CD8-positive, alpha-beta memory T cell (primary cell): ENCODE measurements at regions not wholly inside any gene's neighbourhood (a gene's known extent, or its start where the extent isn't known, plus 50 kb on each side); places are given as distances from the start of the nearest gene placed in this dataset.
A peak's percentile ranks its signal among the peaks of the same experiment; 100 is the strongest.
"Not testable (repeated sequence)": the region's sequence is repeated elsewhere in the genome, so short reads cannot be mapped to it uniquely, and the experiment has no call there.

Experiments used
- CTCF ChIA-PET: fragments of 350-600 bp; sonication (Branson Sonifier 250); formaldehyde crosslinking; loops from one replicate; lab custom pipeline; 2021; ENCODE audit warnings: antibody characterized with exemption; lab: Charles Lee
- POLR2A ChIA-PET: fragments of 350-600 bp; sonication (Branson Sonifier 250); formaldehyde crosslinking; loops from one replicate; lab custom pipeline; 2021; ENCODE audit warnings: antibody characterized with exemption; lab: Charles Lee
- DNase-seq, 5 donors: peaks; one replicate each; pipeline versions ENCODE4 v3.0.0 to v3.0.0-alpha.2; 2020 to 2022; ENCODE audit warnings: mixed read lengths in 1 of 5
- H3K27ac ChIP-seq: one replicate; pipeline ENCODE4 v1.7.0; 2013; ENCODE audit warnings: low read depth, mild to moderate bottlenecking, low read length, moderate library complexity
- H3K27me3 ChIP-seq: 2 replicates; pipeline ENCODE4 v1.7.0; 2013; ENCODE audit warnings: low read length, mild to moderate bottlenecking; ENCODE audit not compliant: insufficient read depth, poor library complexity, severe bottlenecking
- H3K36me3 ChIP-seq: 2 replicates; pipeline ENCODE4 v1.7.0; 2013; ENCODE audit warnings: mild to moderate bottlenecking, low read length, moderate library complexity; ENCODE audit not compliant: insufficient read depth
- H3K4me1 ChIP-seq: 2 replicates; pipeline ENCODE4 v1.7.0; 2013; ENCODE audit warnings: mild to moderate bottlenecking, low read length, moderate library complexity; ENCODE audit not compliant: insufficient read depth
- H3K4me3 ChIP-seq: 2 replicates; pipeline ENCODE4 v1.7.0; 2013; ENCODE audit warnings: mild to moderate bottlenecking, low read length
- H3K9me3 ChIP-seq: 2 replicates; pipeline ENCODE4 v1.7.0; 2013; ENCODE audit warnings: mild to moderate bottlenecking, low read length
- H3K27ac Mint-ChIP-seq, 8 donors: one replicate each; pipeline ENCODE4 v1.8.0; 2020 to 2021; ENCODE audit warnings: mixed read lengths in 8 of 8, mild to moderate bottlenecking in 6 of 8, inconsistent platforms in 3 of 8, moderate library complexity in 3 of 8
- H3K27me3 Mint-ChIP-seq, 2 donors: one replicate each; pipeline ENCODE4 v1.8.0; 2020 to 2021; ENCODE audit warnings: mixed read lengths in 2 of 2, mild to moderate bottlenecking in 1 of 2, moderate library complexity in 1 of 2
- H3K36me3 Mint-ChIP-seq, 3 donors: one replicate each; pipeline ENCODE4 v1.8.0; 2020 to 2021; ENCODE audit warnings: mixed read lengths in 3 of 3, inconsistent platforms in 1 of 3, mild to moderate bottlenecking in 1 of 3
- H3K4me1 Mint-ChIP-seq, 3 donors: one replicate each; pipeline ENCODE4 v1.8.0; 2020 to 2021; ENCODE audit warnings: mixed read lengths in 3 of 3, inconsistent platforms in 1 of 3, mild to moderate bottlenecking in 1 of 3
- H3K4me3 Mint-ChIP-seq, 7 donors: one replicate each; pipeline ENCODE4 v1.8.0; 2020 to 2021; ENCODE audit warnings: mixed read lengths in 7 of 7, mild to moderate bottlenecking in 6 of 7, moderate library complexity in 4 of 7, inconsistent platforms in 2 of 7
- H3K9me3 Mint-ChIP-seq, 5 donors: one replicate each; pipeline ENCODE4 v1.8.0; 2020 to 2022; ENCODE audit warnings: mixed read lengths in 5 of 5, mild to moderate bottlenecking in 3 of 5, moderate library complexity in 2 of 5, inconsistent platforms in 1 of 5

DNA sequence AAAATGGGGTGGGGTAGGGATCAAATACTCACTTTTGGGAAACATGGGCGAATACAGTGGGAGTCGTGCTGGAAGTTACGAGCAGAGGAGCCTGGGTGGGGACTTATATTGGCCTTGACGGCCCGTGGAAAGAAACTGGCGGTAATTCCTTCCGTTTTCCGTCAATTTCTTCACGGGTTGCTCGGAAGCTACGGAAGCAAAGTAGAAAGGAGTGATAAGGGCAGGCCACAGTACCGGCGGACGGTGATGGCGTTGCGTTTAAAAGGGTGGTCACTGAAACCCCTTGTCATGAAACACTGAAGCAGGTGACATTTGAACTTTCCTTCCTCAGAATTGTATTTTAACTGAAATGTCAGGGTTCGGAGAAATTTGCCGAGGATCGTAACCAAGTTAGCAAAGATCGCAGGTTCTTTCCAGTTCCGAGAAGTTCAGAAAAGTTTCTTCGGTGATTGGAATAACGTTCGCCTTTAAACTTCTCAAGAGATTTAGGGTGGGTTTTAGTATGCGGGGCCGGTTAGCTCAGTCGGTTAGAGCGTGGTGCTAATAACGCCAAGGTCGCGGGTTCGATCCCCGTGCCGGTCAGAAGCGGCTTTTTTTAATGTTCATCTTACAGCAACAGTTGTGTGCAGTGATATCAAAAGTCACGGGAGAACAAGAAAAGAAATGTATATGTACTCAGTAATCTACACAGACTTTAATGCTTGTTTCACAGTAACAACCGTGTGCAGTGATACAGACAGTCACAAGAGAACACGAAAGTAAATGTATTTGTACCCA is 482.5 kb downstream of the PRIM2 start:
- H3K27me3 ChIP-seq, DNase-seq, H3K4me1 ChIP-seq, CTCF ChIA-PET, H3K36me3 Mint-ChIP-seq, H3K27ac ChIP-seq, H3K27ac Mint-ChIP-seq, POLR2A ChIA-PET, H3K36me3 ChIP-seq, H3K4me1 Mint-ChIP-seq, H3K4me3 ChIP-seq, H3K9me3 ChIP-seq: not testable (repeated sequence)
- peaks cover 0 to 17% (median 11%) of the 10 kb centered on the region in 5 donors for H3K9me3 Mint-ChIP-seq
- peak overlapping the region in 2 of 7 donors; percentile 40 to 41 for H3K4me3 Mint-ChIP-seq
- peaks cover 10 to 23% of the 10 kb centered on the region in 2 donors for H3K27me3 Mint-ChIP-seq

DNA sequence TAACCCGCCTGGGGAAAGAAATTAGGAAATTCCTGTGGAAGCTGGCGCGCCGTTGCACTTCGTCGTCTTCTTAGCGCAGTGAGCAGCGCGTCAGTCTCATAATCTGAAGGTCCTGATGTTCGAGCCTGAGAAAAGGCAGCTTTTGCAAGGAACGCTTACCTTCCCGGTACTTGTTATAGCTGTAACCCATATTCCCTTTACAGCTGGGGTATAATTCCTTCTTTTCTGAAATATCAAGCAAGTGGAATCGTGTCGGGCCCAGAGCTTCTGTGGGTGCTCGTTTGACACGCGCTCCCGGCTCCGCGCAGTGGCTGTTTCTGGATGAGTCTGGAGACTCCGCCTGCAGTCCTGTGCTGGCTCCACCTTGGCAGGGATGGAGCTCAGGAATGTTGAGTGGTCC is 491.2 kb downstream of the PRIM2 start:
- H3K36me3 Mint-ChIP-seq, H3K4me1 ChIP-seq, H3K4me3 Mint-ChIP-seq, H3K4me1 Mint-ChIP-seq, H3K27me3 ChIP-seq, CTCF ChIA-PET, H3K9me3 Mint-ChIP-seq, H3K27ac Mint-ChIP-seq, H3K9me3 ChIP-seq, POLR2A ChIA-PET, DNase-seq, H3K4me3 ChIP-seq, H3K27ac ChIP-seq, H3K36me3 ChIP-seq: not testable (repeated sequence)
- H3K27me3 Mint-ChIP-seq: peaks cover 0 to 32% of the 10 kb centered on the region in 2 donors

DNA sequence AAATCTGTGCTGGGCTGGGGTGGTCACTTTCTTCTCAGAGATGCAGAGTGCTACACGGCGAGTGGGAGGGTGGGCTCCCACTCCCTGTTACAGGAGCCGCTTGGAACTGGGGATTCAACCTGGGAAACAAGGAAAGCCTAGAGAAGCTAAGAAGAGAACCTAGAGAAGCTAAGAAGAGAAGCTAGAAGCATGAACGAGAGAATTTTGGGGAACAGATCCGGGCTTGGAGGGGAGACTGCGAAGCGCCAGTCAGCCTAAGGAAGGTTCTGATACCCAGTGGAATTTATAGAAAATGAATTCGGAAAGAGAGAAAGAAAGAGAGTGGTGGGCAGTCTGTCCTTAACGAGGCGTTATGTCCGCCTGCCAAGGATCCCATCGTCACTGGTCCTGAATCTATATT is 492.0 kb downstream of the PRIM2 start:
- peaks cover 0 to 32% of the 10 kb centered on the region in 2 donors for H3K27me3 Mint-ChIP-seq
- H3K27ac Mint-ChIP-seq, POLR2A ChIA-PET, H3K4me1 Mint-ChIP-seq, DNase-seq, H3K27me3 ChIP-seq, H3K4me3 ChIP-seq, H3K27ac ChIP-seq, H3K36me3 Mint-ChIP-seq, H3K4me1 ChIP-seq, H3K9me3 Mint-ChIP-seq, CTCF ChIA-PET, H3K4me3 Mint-ChIP-seq, H3K9me3 ChIP-seq, H3K36me3 ChIP-seq: not testable (repeated sequence)

DNA sequence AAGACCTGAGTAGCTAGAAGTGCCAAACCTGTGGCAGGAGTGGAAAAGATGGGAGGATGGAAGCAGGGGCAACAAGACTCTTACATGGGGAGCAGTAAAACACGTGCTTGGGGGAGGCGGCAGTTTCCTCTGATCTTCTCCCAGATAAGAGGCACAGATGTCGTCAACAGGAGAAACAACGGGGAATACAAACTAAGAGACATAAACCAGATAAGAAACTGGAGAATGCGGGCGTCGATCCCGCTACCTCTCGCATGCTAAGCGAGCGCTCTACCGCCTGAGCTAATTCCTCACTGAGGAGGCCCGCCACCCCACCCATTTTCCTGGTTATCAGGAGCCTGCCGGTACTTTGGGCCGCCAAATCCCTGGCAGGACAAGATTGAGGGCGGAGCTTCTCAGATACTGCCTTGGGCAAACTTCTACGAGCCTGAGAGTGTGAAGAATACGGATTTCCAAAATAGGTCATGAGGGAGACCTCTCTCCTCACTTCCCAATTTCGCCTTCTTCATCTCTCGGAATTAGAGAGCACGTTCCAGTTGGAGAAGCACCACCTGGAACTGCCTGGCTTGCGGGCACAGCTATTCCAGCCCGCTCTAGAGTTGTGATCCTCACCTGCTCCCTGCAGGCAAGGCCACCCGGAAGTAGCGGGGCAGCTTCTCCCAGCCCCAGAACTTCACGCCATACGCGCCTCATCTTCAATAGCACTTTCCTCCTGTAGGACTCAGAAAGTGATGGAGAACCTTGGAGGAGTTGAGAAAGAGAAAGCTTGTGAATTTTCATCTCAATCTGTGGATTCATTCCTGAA is 496.0 kb downstream of the PRIM2 start:
- H3K4me3 ChIP-seq, H3K9me3 ChIP-seq, H3K9me3 Mint-ChIP-seq, H3K27ac Mint-ChIP-seq, DNase-seq, CTCF ChIA-PET, H3K36me3 Mint-ChIP-seq, POLR2A ChIA-PET, H3K27me3 ChIP-seq, H3K4me1 ChIP-seq, H3K27ac ChIP-seq, H3K4me1 Mint-ChIP-seq, H3K36me3 ChIP-seq: not testable (repeated sequence)
- Mint-ChIP-seq H3K27me3 (peaks cover 0 to 36% of the 10 kb centered on the region in 2 donors), H3K4me3 (peak overlapping the region in 2 of 7 donors; percentile 9 to 28)

DNA sequence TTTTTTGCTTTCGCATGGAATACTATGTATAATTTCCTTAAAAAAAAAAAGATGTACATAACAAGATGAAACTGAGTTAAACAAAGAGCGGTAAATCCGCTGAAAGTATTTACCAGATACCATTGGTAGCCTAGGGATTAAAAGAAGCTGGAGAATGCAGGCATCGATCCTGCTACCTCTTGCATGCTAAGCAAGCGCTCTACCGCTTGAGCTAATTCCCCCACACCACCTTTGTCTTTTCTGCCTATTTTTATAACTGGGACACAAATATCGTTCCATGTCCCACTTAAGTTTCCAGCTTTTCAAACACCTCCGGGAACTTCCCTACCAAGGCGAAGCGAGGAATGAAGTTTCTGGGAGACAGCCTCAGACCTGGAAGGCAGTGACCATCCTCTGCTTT is 498.4 kb downstream of the PRIM2 start:
- H3K4me1 Mint-ChIP-seq, DNase-seq, H3K36me3 ChIP-seq, H3K4me1 ChIP-seq, H3K36me3 Mint-ChIP-seq, H3K9me3 Mint-ChIP-seq, H3K9me3 ChIP-seq, CTCF ChIA-PET, H3K4me3 Mint-ChIP-seq, H3K4me3 ChIP-seq, H3K27ac Mint-ChIP-seq, H3K27ac ChIP-seq, H3K27me3 ChIP-seq, POLR2A ChIA-PET: not testable (repeated sequence)
- peaks cover 0 to 22% of the 10 kb centered on the region in 2 donors for H3K27me3 Mint-ChIP-seq

DNA sequence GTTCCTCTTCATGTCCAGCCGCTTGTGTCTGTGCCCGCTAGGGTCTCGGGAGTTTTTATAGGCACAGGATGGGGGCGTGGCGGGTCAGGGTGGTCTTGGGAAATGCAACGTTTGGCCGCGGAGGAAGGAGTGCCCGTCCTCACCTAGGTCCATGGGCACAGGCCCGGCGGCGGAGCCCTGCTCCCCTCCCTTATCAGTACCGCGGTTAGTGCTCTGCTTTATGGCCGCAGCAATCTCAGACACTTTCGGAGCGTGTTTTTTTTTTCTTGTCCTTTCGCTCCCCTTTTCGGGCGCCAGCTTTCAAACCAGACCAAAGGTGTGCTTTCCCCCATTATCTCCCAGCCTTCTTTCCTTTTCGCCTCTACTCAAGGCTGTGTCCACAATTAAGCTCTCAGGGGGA is 503.9 kb downstream of the PRIM2 start:
- H3K27ac ChIP-seq, H3K4me1 ChIP-seq, H3K4me3 ChIP-seq, H3K27me3 ChIP-seq, H3K4me1 Mint-ChIP-seq, H3K36me3 Mint-ChIP-seq, POLR2A ChIA-PET, H3K36me3 ChIP-seq, H3K4me3 Mint-ChIP-seq, H3K9me3 Mint-ChIP-seq, CTCF ChIA-PET, H3K27ac Mint-ChIP-seq, H3K9me3 ChIP-seq, DNase-seq: not testable (repeated sequence)
- peaks cover 19 to 38% of the 10 kb centered on the region in 2 donors for H3K27me3 Mint-ChIP-seq

DNA sequence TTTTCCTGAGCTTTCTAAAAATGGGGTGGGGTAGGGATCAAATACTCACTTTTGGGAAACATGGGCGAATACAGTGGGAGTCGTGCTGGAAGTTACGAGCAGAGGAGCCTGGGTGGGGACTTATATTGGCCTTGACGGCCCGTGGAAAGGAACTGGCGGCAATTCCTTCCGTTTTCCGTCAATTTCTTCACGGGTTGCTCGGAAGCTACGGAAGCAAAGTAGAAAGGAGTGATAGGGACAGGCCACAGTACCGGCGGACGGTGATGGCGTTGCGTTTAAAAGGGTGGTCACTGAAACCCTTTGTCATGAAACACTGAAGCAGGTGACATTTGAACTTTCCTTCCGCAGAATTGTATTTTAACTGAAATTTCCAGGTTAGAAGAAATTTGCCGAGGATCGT is 505.0 kb downstream of the PRIM2 start:
- H3K27ac ChIP-seq, H3K9me3 ChIP-seq, H3K9me3 Mint-ChIP-seq, DNase-seq, H3K27ac Mint-ChIP-seq, H3K36me3 Mint-ChIP-seq, POLR2A ChIA-PET, H3K4me1 Mint-ChIP-seq, H3K4me1 ChIP-seq, H3K27me3 ChIP-seq, H3K4me3 Mint-ChIP-seq, CTCF ChIA-PET, H3K36me3 ChIP-seq, H3K4me3 ChIP-seq: not testable (repeated sequence)
- peaks cover 19 to 36% of the 10 kb centered on the region in 2 donors for H3K27me3 Mint-ChIP-seq

DNA sequence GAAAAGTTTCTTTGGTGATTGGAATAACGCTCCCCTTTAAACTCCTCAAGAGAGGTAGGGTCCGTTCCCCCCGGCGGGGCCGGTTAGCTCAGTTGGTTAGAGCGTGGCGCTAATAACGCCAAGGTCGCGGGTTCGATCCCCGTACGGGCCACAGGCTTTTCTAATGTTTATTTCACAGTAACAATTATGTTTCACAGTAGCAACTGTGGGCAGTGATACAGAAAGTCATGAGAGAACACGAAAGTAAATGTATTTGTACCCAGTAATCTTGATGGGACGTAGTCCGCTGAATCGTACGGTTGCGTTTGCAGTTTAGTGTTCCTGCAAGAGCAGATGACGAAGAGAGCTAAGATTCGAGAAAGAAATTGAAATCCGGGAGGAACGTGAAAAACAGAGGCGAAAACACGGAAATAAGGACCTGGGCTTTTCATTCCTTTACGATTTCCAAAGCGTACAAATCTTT is 505.5 kb downstream of the PRIM2 start:
- Mint-ChIP-seq H3K9me3 (peaks cover 0 to 7% (median 3%) of the 10 kb centered on the region in 5 donors), H3K4me1 (no peaks in the 10 kb centered on the region), H3K27ac (no peak overlapping the region), H3K36me3 (no peaks in the 10 kb centered on the region), H3K4me3 (no peak overlapping the region), H3K27me3 (peaks cover 19 to 32% of the 10 kb centered on the region in 2 donors)
- no peaks in the 10 kb centered on the region for H3K27me3 ChIP-seq
- DNase-seq: no peak
- ChIA-PET POLR2A (no interaction called here), CTCF (no interaction called here)
- H3K9me3 ChIP-seq: no peaks in the 10 kb centered on the region
- H3K4me1 ChIP-seq: no peaks in the 10 kb centered on the region
- no peak overlapping the region for H3K4me3 ChIP-seq
- no peaks in the 10 kb centered on the region for H3K36me3 ChIP-seq
- H3K27ac ChIP-seq: no peak overlapping the region
